GM08714 (cell line): ENCODE measurements at regions not wholly inside any gene's neighbourhood (a gene's known extent, or its start where the extent isn't known, plus 50 kb on each side); places are given as distances from the start of the nearest gene placed in this dataset.

Source experiments
- H3K4me3 ChIP-seq: fragments of 200-500 bp; sonication (Bioruptor generic); 2 replicates; pipeline ENCODE4 v1.5.1; 2014; ENCODE audit warnings: mild to moderate bottlenecking, low read length, inconsistent platforms
- ZNF274 ChIP-seq: IDR thresholded peaks from 2 replicates; pipeline ENCODE4 v1.6.1; 2012; ENCODE audit warnings: mild to moderate bottlenecking, low read depth, low read length

GRCh38 chr6:159104163-159104925 is 59.6 kb upstream of the TAGAP start:
- no peak for TF ChIP-seq ZNF274
- H3K4me3 ChIP-seq = no peak overlapping the region

- no peak for TF ChIP-seq ZNF274
- no peak overlapping the region for H3K4me3 ChIP-seq
These were observed 58.8 kb upstream of the TAGAP start for GRCh38 chr6:159103396-159104162.

GRCh38 chr6:159102373-159103160 is 57.8 kb upstream of the TAGAP start:
- H3K4me3 ChIP-seq = no peak overlapping the region
- TF ChIP-seq ZNF274 = no peak

- TF ChIP-seq ZNF274 = no peak
- H3K4me3 ChIP-seq = no peak overlapping the region
These were observed 56.9 kb upstream of the TAGAP start for GRCh38 chr6:159101656-159102055.

- H3K4me3 ChIP-seq = no peak overlapping the region
- TF ChIP-seq ZNF274 = no peak
These were observed 55.8 kb upstream of the TAGAP start for GRCh38 chr6:159100395-159101182.

- no peak for TF ChIP-seq ZNF274
- no peak overlapping the region for H3K4me3 ChIP-seq
These were observed 55.2 kb upstream of the TAGAP start for GRCh38 chr6:159099961-159100360.

GRCh38 chr6:159099276-159099675 is 54.5 kb upstream of the TAGAP start:
- no peak for TF ChIP-seq ZNF274
- no peak overlapping the region for H3K4me3 ChIP-seq

- H3K4me3 ChIP-seq = no peak overlapping the region
- no peak for TF ChIP-seq ZNF274
These were observed 53.9 kb upstream of the TAGAP start for GRCh38 chr6:159098636-159099106.

- TF ChIP-seq ZNF274 = no peak
- H3K4me3 ChIP-seq = no peak overlapping the region
These were observed 52.5 kb upstream of the TAGAP start for GRCh38 chr6:159097256-159097655.

- TF ChIP-seq ZNF274 = no peak
- H3K4me3 ChIP-seq = no peak overlapping the region
These were observed 50.8 kb upstream of the TAGAP start for GRCh38 chr6:159095616-159096015.

GRCh38 chr6:159094444-159095252 is 49.9 kb upstream of the TAGAP start:
- no peak for TF ChIP-seq ZNF274
- no peak overlapping the region for H3K4me3 ChIP-seq
